ENCODE measurements at regions not wholly inside any gene's neighbourhood (a gene's known extent, or its start where the extent isn't known, plus 50 kb on each side); places are given as distances from the start of the nearest gene placed in this dataset.

GRCh38 chr5:133890314-133890713 lies 78.1 kb downstream of the C5orf15 start:
- TF ChIP-seq, protein P1, sequence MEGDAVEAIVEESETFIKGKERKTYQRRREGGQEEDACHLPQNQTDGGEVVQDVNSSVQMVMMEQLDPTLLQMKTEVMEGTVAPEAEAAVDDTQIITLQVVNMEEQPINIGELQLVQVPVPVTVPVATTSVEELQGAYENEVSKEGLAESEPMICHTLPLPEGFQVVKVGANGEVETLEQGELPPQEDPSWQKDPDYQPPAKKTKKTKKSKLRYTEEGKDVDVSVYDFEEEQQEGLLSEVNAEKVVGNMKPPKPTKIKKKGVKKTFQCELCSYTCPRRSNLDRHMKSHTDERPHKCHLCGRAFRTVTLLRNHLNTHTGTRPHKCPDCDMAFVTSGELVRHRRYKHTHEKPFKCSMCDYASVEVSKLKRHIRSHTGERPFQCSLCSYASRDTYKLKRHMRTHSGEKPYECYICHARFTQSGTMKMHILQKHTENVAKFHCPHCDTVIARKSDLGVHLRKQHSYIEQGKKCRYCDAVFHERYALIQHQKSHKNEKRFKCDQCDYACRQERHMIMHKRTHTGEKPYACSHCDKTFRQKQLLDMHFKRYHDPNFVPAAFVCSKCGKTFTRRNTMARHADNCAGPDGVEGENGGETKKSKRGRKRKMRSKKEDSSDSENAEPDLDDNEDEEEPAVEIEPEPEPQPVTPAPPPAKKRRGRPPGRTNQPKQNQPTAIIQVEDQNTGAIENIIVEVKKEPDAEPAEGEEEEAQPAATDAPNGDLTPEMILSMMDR (IDR thresholded peaks at IDR 0.05): no peak
- no peak for TF ChIP-seq POLR2A (IDR thresholded peaks at IDR 0.05)

All from tibial nerve (tissue), 3 donors.